Esophagus squamous epithelium (tissue), 4 donors: ENCODE measurements at regions not wholly inside any gene's neighbourhood (a gene's known extent, or its start where the extent isn't known, plus 50 kb on each side); places are given as distances from the start of the nearest gene placed in this dataset.

Source experiments
- POLR2A ChIP-seq, 4 donors: fragments of 450-650 bp; IDR thresholded peaks; one replicate each; pipeline ENCODE4 v1.6.1; 2017; ENCODE audit warnings: antibody characterized with exemption in 4 of 4, mild to moderate bottlenecking in 4 of 4, moderate library complexity in 3 of 4
- TF ChIP-seq, protein P1 (sequence below), 6 experiments: fragments of 450-650 bp in 4 of 6; fragments of 200-600 bp in 2 of 6; sonication (generic) in 2 of 6; IDR thresholded peaks; one replicate each; pipeline ENCODE4 v1.5.1; 2016 to 2019; ENCODE audit warnings: antibody characterized with exemption in 6 of 6, mild to moderate bottlenecking in 4 of 6, moderate library complexity in 4 of 6

DNA sequence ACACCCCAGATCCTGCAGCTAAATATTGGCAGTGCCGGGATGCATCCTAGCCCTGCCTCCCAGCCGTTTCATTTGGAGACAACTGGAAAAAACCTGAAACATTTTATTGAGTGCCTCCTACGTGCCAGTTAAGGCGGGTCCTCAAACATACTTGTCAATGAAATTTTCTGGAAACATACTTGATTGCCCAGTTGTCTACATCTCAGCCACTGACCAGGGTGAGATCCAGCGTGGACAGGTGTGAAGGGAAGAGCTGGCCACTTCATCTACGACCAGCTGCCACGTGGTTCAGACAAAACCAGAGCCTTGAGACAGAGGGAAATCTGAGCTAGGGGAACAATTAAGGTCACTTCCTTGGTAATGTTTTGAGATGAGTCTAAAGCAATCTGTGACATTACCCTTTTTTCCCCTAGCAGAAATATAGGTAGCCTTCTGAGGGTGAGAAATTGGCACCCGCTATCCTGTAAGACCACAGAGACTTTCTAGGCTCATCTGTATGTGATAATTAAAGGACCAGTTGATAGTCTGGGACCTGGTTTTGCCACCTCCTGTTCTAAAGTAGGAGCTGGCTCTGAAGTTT, 116.3 kb upstream of the MTHFD1L start:
- TF ChIP-seq, protein P1, sequence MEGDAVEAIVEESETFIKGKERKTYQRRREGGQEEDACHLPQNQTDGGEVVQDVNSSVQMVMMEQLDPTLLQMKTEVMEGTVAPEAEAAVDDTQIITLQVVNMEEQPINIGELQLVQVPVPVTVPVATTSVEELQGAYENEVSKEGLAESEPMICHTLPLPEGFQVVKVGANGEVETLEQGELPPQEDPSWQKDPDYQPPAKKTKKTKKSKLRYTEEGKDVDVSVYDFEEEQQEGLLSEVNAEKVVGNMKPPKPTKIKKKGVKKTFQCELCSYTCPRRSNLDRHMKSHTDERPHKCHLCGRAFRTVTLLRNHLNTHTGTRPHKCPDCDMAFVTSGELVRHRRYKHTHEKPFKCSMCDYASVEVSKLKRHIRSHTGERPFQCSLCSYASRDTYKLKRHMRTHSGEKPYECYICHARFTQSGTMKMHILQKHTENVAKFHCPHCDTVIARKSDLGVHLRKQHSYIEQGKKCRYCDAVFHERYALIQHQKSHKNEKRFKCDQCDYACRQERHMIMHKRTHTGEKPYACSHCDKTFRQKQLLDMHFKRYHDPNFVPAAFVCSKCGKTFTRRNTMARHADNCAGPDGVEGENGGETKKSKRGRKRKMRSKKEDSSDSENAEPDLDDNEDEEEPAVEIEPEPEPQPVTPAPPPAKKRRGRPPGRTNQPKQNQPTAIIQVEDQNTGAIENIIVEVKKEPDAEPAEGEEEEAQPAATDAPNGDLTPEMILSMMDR (IDR thresholded peaks at IDR 0.05), result no peak
- no peak for TF ChIP-seq POLR2A (IDR thresholded peaks at IDR 0.05)
